ENCODE measurements at regions not wholly inside any gene's neighbourhood (a gene's known extent, or its start where the extent isn't known, plus 50 kb on each side); places are given as distances from the start of the nearest gene placed in this dataset.

GRCh38 chr10:33040436-33040835 is 82.4 kb upstream of the ITGB1 start:
- TF ChIP-seq, protein P1, sequence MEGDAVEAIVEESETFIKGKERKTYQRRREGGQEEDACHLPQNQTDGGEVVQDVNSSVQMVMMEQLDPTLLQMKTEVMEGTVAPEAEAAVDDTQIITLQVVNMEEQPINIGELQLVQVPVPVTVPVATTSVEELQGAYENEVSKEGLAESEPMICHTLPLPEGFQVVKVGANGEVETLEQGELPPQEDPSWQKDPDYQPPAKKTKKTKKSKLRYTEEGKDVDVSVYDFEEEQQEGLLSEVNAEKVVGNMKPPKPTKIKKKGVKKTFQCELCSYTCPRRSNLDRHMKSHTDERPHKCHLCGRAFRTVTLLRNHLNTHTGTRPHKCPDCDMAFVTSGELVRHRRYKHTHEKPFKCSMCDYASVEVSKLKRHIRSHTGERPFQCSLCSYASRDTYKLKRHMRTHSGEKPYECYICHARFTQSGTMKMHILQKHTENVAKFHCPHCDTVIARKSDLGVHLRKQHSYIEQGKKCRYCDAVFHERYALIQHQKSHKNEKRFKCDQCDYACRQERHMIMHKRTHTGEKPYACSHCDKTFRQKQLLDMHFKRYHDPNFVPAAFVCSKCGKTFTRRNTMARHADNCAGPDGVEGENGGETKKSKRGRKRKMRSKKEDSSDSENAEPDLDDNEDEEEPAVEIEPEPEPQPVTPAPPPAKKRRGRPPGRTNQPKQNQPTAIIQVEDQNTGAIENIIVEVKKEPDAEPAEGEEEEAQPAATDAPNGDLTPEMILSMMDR (IDR thresholded peaks at IDR 0.05; ENCODE audit: low read depth, low read length) = no peak
- no peak for TF ChIP-seq EZH2phosphoT487 (IDR thresholded peaks at IDR 0.05; ENCODE audit: low read depth)
